Esophagus muscularis mucosa (tissue), 4 donors: ENCODE measurements at regions not wholly inside any gene's neighbourhood (a gene's known extent, or its start where the extent isn't known, plus 50 kb on each side); places are given as distances from the start of the nearest gene placed in this dataset.

ENCODE experiments used
- EP300 ChIP-seq: sonication (generic); formaldehyde crosslinking; IDR thresholded peaks from one replicate; pipeline ENCODE4 v1.6.1; 2017; ENCODE audit warnings: antibody characterized with exemption
- POLR2A ChIP-seq: fragments of 450-650 bp; IDR thresholded peaks from one replicate; pipeline ENCODE4 v1.6.1; 2017; ENCODE audit warnings: antibody characterized with exemption, moderate library complexity, mild to moderate bottlenecking, low read depth
- POLR2AphosphoS5 ChIP-seq, 2 donors: sonication (generic); formaldehyde crosslinking; IDR thresholded peaks; one replicate each; pipeline ENCODE4 v1.6.1; 2017; ENCODE audit warnings: antibody characterized with exemption in 2 of 2
- TF ChIP-seq, protein P1 (sequence below), 3 experiments: fragments of 200-600 bp in 2 of 3; fragments of 450-650 bp in 1 of 3; sonication (generic) in 2 of 3; IDR thresholded peaks; one replicate each; pipeline ENCODE4 v1.5.1; 2017 to 2019; ENCODE audit warnings: antibody characterized with exemption in 3 of 3, mild to moderate bottlenecking in 2 of 3, moderate library complexity in 1 of 3

- TF ChIP-seq POLR2AphosphoS5 (IDR thresholded peaks at IDR 0.05): no peak
- TF ChIP-seq, protein P1, sequence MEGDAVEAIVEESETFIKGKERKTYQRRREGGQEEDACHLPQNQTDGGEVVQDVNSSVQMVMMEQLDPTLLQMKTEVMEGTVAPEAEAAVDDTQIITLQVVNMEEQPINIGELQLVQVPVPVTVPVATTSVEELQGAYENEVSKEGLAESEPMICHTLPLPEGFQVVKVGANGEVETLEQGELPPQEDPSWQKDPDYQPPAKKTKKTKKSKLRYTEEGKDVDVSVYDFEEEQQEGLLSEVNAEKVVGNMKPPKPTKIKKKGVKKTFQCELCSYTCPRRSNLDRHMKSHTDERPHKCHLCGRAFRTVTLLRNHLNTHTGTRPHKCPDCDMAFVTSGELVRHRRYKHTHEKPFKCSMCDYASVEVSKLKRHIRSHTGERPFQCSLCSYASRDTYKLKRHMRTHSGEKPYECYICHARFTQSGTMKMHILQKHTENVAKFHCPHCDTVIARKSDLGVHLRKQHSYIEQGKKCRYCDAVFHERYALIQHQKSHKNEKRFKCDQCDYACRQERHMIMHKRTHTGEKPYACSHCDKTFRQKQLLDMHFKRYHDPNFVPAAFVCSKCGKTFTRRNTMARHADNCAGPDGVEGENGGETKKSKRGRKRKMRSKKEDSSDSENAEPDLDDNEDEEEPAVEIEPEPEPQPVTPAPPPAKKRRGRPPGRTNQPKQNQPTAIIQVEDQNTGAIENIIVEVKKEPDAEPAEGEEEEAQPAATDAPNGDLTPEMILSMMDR (IDR thresholded peaks at IDR 0.05): no peak
- TF ChIP-seq EP300: no peak
- TF ChIP-seq POLR2A: no peak
Measured at GRCh38 chr1:240031414-240031813, 60.3 kb upstream of the FMN2 start.
